ENCODE measurements at regions not wholly inside any gene's neighbourhood (a gene's known extent, or its start where the extent isn't known, plus 50 kb on each side); places are given as distances from the start of the nearest gene placed in this dataset.

- Histone ChIP-seq H3K27me3 (no peaks in the 10 kb centered on the region), H3K36me3 (no peaks in the 10 kb centered on the region), H3K27ac (no peak overlapping the region), H3K9me3 (no peaks in the 10 kb centered on the region), H3K4me1 (ENCODE audit: insufficient read depth) (no peaks in the 10 kb centered on the region), H3K4me3 (no peak overlapping the region)
- intact Hi-C loops (cut with DNase I), result no loop called here
- DNase-seq, result no peak
- 72 to 83% (median 82%) methylated on average over 3 of the region's 3 CpGs for WGBS, 3 donors
- TF ChIP-seq CTCF (IDR thresholded peaks at IDR 0.05), result no peak
- TF ChIP-seq POLR2A (IDR thresholded peaks at IDR 0.05), result no peak
- TF ChIP-seq EP300 (IDR thresholded peaks at IDR 0.05), result no peak
Measured at GRCh38 chr18:41879256-41879655, 75.8 kb upstream of the PIK3C3 start.

GRCh38 chr18:41875094-41875780 is 79.8 kb upstream of the PIK3C3 start:
- no peaks in the 10 kb centered on the region for H3K4me1 ChIP-seq (ENCODE audit: insufficient read depth)
- TF ChIP-seq EP300 (IDR thresholded peaks at IDR 0.05) (no peak), POLR2A (IDR thresholded peaks at IDR 0.05) (no peak), CTCF (IDR thresholded peaks at IDR 0.05) (no peak)
- WGBS, 3 donors, result 66 to 68% (median 67%) methylated on average over 3 of the region's 3 CpGs
- no peak overlapping the region for H3K27ac ChIP-seq
- H3K36me3 ChIP-seq, result no peaks in the 10 kb centered on the region
- H3K4me3 ChIP-seq, result no peak overlapping the region
- no peaks in the 10 kb centered on the region for H3K9me3 ChIP-seq
- no peak for DNase-seq
- intact Hi-C loops (cut with DNase I), result no loop called here
- no peaks in the 10 kb centered on the region for H3K27me3 ChIP-seq

- intact Hi-C loops (cut with DNase I), result no loop called here
- Histone ChIP-seq H3K27me3 (no peaks in the 10 kb centered on the region), H3K4me3 (no peak overlapping the region), H3K9me3 (no peaks in the 10 kb centered on the region), H3K27ac (no peak overlapping the region), H3K36me3 (no peaks in the 10 kb centered on the region), H3K4me1 (ENCODE audit: insufficient read depth) (no peaks in the 10 kb centered on the region)
- no peak for DNase-seq
- no peak for TF ChIP-seq POLR2A (IDR thresholded peaks at IDR 0.05)
- TF ChIP-seq EP300 (IDR thresholded peaks at IDR 0.05), result no peak
- TF ChIP-seq CTCF (IDR thresholded peaks at IDR 0.05), result no peak
Measured at GRCh38 chr18:41873730-41874129, 81.3 kb upstream of the PIK3C3 start.

DNA sequence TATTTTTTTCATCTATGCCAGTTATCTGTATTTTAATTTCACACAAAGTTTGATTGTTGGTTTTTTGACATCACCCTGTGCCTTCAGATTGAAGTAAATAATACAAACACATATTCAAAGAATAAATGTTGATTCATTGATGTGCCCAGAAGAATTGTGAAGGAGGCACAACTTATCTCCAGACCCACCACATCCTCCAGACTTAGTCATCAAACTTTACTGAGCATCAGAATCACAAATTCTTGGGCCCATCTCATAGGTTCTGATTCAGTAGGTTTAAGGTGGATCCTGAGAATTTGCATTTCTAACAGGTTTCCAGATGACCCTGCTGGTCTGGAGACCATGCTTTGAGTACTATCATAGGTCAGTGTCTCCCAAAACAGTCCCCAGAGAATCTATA is 82.8 kb upstream of the PIK3C3 start:
- Histone ChIP-seq H3K9me3 (no peaks in the 10 kb centered on the region), H3K4me3 (no peak overlapping the region), H3K27me3 (no peaks in the 10 kb centered on the region), H3K4me1 (ENCODE audit: insufficient read depth) (no peaks in the 10 kb centered on the region), H3K36me3 (no peaks in the 10 kb centered on the region), H3K27ac (no peak overlapping the region)
- intact Hi-C loops (cut with DNase I), result no loop called here
- TF ChIP-seq POLR2A (IDR thresholded peaks at IDR 0.05) (no peak), CTCF (IDR thresholded peaks at IDR 0.05) (no peak), EP300 (IDR thresholded peaks at IDR 0.05) (no peak)
- DNase-seq, result no peak

Data from ovary (tissue), 7 donors.